ENCODE measurements at regions not wholly inside any gene's neighbourhood (a gene's known extent, or its start where the extent isn't known, plus 50 kb on each side); places are given as distances from the start of the nearest gene placed in this dataset.

DNA sequence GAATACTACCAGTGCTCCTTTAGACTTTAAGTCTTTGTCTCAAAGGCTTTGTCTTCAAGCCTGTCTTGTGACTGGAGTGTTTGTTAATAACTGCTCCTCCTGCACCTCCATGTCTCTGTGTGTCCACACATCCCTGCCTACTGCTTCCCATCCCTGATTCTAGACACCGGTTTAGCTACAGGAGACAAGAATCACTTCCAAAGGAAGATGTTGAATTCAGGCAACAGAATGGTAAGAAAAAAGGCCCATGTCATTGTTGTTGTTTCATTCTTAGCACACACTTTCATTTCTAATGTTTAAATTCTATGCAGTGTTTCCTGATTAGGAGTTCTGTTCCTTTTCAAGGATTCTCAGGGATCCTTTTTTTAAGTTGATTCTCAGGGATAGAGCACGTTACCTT is 293.6 kb upstream of the STXBP5 start:
- ATAC-seq (ENCODE audit: low FRiP score) (no peak), DNase-seq (no peak)
- Histone ChIP-seq H3K4me1 (ENCODE audit: control insufficient read depth in 1 of 2, insufficient read depth in 2 of 2, low read length in 2 of 2) (peaks cover 1 to 2% of the 10 kb centered on the region in 2 donors), H3K27ac (ENCODE audit: low read depth in 1 of 2, low read length in 2 of 2) (peak overlapping the region in 1 of 2 donors; percentile 19), H3K4me3 (ENCODE audit: low read length in 2 of 2) (no peak overlapping the region), H3K36me3 (ENCODE audit: control insufficient read depth in 1 of 2, insufficient read depth in 2 of 2, low read length in 1 of 2) (no peaks in the 10 kb centered on the region), H3K27me3 (ENCODE audit: control insufficient read depth in 1 of 2, insufficient read depth in 2 of 2, low read length in 1 of 2) (no peaks in the 10 kb centered on the region), H3K9me3 (ENCODE audit: control insufficient read depth, low read length) (no peaks in the 10 kb centered on the region)
- 97 to 100% methylated on average over 2 of the region's 2 CpGs for WGBS, 2 donors
- intact Hi-C loops (cut with DNase I), result loop anchor here in 1 of 2 donors (5.0 to 10.0 kb wide), 2 partner anchors 53 to 294 kb away; partner anchors contain the start of gene STXBP5

DNA sequence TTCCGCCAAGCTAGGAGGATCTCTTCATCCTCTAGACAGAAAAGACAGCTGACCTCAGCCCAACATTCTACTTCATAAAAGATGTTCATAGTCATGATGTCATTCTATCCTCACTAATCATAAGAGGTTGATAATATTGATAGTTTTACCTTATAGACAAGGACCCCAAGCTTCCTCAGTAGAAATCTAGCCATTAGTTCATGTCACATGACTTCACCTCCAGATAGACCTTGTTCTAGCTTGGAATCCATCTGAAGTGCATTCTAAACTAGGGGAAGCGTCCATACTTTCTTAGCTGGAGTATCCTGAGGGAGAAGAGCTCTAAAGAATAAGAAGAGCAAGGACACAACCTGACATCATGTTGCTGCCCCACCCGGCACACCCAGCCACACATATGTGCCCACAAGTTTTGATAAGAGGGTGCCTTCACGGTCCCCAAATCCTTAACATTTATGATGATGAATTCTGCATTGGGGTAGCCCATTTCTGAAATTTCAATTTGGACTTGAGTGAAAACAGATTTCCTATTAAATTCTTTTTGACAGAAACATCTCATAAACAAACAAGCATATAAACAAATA is 292.5 kb upstream of the STXBP5 start:
- Histone ChIP-seq H3K27me3 (ENCODE audit: control insufficient read depth in 1 of 2, insufficient read depth in 2 of 2, low read length in 1 of 2) (no peaks in the 10 kb centered on the region), H3K36me3 (ENCODE audit: control insufficient read depth in 1 of 2, insufficient read depth in 2 of 2, low read length in 1 of 2) (no peaks in the 10 kb centered on the region), H3K27ac (ENCODE audit: low read depth in 1 of 2, low read length in 2 of 2) (no peak overlapping the region), H3K4me3 (ENCODE audit: low read length in 2 of 2) (no peak overlapping the region), H3K9me3 (ENCODE audit: control insufficient read depth, low read length) (no peaks in the 10 kb centered on the region), H3K4me1 (ENCODE audit: control insufficient read depth in 1 of 2, insufficient read depth in 2 of 2, low read length in 2 of 2) (peaks cover 0 to 4% of the 10 kb centered on the region in 2 donors)
- intact Hi-C loops (cut with DNase I), result loop anchor here in 1 of 2 donors (5.0 to 10.0 kb wide), 2 partner anchors 54 to 293 kb away; partner anchors contain the start of gene STXBP5
- ATAC-seq (ENCODE audit: low FRiP score), result no peak
- no peak for DNase-seq
- 96% methylated on average over 4 of the region's 4 CpGs for WGBS, 2 donors

DNA sequence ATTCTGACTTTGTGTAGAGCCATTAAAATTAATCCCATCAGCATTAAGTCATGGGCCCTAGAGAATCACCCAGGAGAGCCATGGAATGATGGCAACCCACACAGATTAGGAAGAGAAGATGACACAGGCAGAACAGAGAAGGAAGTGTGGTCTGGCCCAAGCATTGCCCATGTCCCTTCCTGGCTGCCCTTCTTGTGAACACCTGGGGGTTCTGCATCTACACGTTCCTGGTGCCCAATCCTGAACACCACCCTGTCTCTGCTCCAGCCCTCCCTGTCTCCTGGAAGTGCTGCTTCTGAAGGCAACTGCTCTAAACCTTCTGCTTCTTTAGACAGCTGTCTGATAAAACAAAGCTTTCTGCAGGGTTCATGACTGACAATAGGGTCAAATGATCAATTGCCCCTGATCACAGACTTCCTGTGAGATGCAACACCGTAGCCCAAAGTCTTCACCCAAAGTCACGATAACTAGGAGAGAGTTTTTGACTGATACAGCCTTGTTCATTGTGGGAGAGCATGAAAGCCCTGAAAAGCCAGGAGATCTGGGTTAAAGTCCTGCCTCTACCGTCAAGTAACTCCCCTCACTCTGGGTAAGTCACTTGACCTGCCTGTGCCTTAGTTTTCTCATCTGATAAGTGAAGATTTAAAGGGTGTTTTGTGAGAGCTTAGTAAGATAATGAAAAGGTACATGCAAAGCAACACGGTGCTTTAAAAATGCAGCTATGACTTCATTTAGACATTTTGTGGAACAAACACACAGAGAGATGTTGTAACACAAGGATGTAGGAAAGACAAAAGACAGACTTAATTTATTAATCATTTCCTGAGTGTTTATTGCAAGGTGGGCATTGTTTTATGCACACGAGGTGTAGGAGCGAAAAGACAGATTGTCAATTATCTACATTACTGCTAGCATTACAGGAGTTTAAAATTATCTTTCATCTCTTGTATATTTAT is 291.2 kb upstream of the STXBP5 start:
- DNase-seq, result no peak
- no peaks in the 10 kb centered on the region for H3K36me3 ChIP-seq (ENCODE audit: control insufficient read depth in 1 of 2, insufficient read depth in 2 of 2, low read length in 1 of 2)
- WGBS, 2 donors, result 72 to 73% methylated on average over 7 of the region's 7 CpGs
- ATAC-seq (ENCODE audit: low FRiP score), result no peak
- no peak overlapping the region for H3K4me3 ChIP-seq (ENCODE audit: low read length in 2 of 2)
- H3K9me3 ChIP-seq (ENCODE audit: control insufficient read depth, low read length), result no peaks in the 10 kb centered on the region
- peak overlapping the region in 1 of 2 donors; percentile 33 for H3K27ac ChIP-seq (ENCODE audit: low read depth in 1 of 2, low read length in 2 of 2)
- intact Hi-C loops (cut with DNase I), result loop anchor here in 1 of 2 donors (5.0 to 10.0 kb wide), 2 partner anchors 56 to 292 kb away; partner anchors contain the start of gene STXBP5
- peaks cover 0 to 4% of the 10 kb centered on the region in 2 donors for H3K4me1 ChIP-seq (ENCODE audit: control insufficient read depth in 1 of 2, insufficient read depth in 2 of 2, low read length in 2 of 2)
- no peaks in the 10 kb centered on the region for H3K27me3 ChIP-seq (ENCODE audit: control insufficient read depth in 1 of 2, insufficient read depth in 2 of 2, low read length in 1 of 2)

DNA sequence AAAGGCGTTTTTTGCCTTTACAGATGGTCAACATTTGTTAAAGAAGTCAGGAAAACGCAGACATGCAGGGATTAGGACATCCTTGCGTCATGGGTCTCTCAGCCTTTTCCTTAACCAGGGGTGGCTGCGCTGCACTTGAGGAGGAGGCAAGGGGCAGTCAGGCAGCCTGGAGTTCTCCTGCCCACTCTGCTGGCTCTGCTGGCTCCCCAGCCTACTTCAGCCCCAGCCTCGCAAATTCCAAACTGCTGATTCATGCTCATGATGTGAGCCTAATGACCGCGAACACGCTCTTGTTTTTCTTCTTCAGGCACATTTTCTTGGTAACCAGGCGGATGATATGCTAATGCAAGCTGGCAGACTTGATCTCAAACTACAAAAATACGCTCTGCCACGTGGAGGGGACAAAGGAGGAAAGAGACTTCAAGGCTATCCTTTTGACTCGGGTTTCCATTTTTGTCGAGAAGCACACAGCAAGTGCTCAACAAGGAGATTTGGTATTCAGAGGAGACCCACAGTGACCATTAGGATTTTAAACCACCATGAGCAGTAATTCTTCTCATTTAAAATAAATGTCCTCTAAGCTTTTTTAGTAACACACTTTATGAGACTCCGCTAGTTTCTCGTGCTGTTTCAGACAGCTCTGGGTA is 290.3 kb upstream of the STXBP5 start:
- peak; percentile 91 for ATAC-seq (ENCODE audit: low FRiP score)

DNA sequence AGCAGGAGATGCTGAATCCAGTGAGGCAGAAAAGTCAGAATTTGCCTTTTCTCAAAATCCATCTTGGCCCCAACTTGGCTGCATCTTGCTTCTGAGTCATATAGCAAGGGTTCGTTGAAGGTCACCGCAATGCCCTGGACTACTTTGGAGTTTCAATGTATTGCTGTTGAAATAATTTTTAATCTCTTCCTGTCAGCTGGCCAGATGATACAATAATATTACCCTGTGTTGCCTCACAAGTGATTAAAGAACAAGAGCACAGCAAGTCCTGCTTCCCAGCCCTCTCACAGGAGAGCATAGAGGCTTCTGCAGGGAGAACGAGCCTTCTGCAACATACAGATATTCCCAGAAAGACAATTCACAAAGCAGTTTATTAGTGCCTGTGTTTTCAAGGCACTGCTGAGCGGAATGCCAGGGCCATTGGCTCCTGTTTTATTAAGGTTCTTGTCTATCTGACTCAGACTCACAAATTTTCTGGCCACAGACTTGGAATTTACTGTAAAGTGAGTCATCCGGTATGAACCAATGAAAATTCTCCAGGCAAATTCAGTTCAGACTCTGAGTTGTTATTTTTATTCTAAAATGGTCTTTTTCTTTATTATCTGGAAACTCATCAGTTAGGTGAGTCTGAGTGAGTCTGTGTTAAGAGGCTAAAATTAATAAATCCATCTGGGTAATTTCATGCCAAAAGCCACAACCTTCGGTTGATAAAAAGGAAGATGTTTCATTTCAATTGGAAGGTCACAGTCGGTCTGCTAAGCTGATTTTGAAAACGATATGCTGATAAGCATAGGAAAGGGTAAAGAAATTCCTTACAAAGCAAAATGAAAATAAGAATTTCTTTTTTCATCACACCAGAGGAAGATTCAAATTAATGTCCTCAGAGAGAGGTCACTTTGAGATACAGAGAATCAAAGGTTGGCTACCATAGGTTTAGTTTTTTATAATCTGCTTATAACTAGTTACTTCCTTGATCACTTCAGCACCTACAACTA is 289.4 kb upstream of the STXBP5 start:
- peak overlapping the region in 1 of 2 donors; percentile 48 for H3K4me3 ChIP-seq (ENCODE audit: low read length in 2 of 2)
- no peaks in the 10 kb centered on the region for H3K9me3 ChIP-seq (ENCODE audit: control insufficient read depth, low read length)
- H3K36me3 ChIP-seq (ENCODE audit: control insufficient read depth in 1 of 2, insufficient read depth in 2 of 2, low read length in 1 of 2), result no peaks in the 10 kb centered on the region
- H3K27ac ChIP-seq (ENCODE audit: low read depth in 1 of 2, low read length in 2 of 2), result peak overlapping the region; percentile 15 to 95
- H3K27me3 ChIP-seq (ENCODE audit: control insufficient read depth in 1 of 2, insufficient read depth in 2 of 2, low read length in 1 of 2), result no peaks in the 10 kb centered on the region
- WGBS, 2 donors, result 2 to 4% methylated on average over 8 of the region's 8 CpGs
- peaks cover 0 to 4% of the 10 kb centered on the region in 2 donors for H3K4me1 ChIP-seq (ENCODE audit: control insufficient read depth in 1 of 2, insufficient read depth in 2 of 2, low read length in 2 of 2)
- ATAC-seq (ENCODE audit: low FRiP score) (peak; percentile 75), DNase-seq (peak; percentile 71 to 77)
- intact Hi-C loops (cut with DNase I), result loop anchor here (1.0 to 10.0 kb wide), 4 partner anchors 57 to 290 kb away; partner anchors contain the start of gene STXBP5 (in 1 of the 2)

More for the DNA sequence above, 290.3 kb upstream of the STXBP5 start:
- intact Hi-C loops (cut with DNase I), result loop anchor here (1.0 to 10.0 kb wide), 4 partner anchors 57 to 291 kb away; partner anchors contain the start of gene STXBP5 (in 1 of the 2)
- H3K9me3 ChIP-seq (ENCODE audit: control insufficient read depth, low read length), result no peaks in the 10 kb centered on the region
- 2 to 3% methylated on average over 15 of the region's 15 CpGs for WGBS, 2 donors
- H3K36me3 ChIP-seq (ENCODE audit: control insufficient read depth in 1 of 2, insufficient read depth in 2 of 2, low read length in 1 of 2), result no peaks in the 10 kb centered on the region
- peak; percentile 85 to 86 for DNase-seq
- H3K4me3 ChIP-seq (ENCODE audit: low read length in 2 of 2), result peak overlapping the region in 1 of 2 donors; percentile 24
- H3K27ac ChIP-seq (ENCODE audit: low read depth in 1 of 2, low read length in 2 of 2), result peak overlapping the region; percentile 9 to 95
- H3K4me1 ChIP-seq (ENCODE audit: control insufficient read depth in 1 of 2, insufficient read depth in 2 of 2, low read length in 2 of 2), result peaks cover 0 to 4% of the 10 kb centered on the region in 2 donors
- H3K27me3 ChIP-seq (ENCODE audit: control insufficient read depth in 1 of 2, insufficient read depth in 2 of 2, low read length in 1 of 2), result no peaks in the 10 kb centered on the region

DNA sequence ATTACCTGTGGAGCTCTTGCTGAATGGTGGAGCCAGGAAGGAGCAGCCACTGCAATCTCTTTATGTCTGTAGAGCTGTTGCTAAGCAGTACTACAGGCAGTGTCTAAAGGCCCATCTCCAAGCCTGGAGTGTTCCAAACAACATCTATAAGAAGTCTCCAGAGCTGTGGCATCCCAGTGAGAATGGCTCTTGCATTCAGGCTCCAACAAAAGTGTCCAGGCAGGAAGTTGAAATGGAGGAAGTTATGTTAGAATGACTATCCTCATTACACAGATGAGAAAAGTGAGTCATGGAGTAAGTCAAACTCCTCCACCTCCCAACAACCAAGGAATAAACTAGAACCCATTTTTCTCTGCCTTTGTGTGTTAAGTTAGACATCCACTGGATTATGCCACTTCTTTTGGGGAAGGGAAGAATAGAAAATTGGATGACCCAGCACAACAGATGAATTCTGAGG is 288.5 kb upstream of the STXBP5 start:
- Histone ChIP-seq H3K36me3 (ENCODE audit: control insufficient read depth in 1 of 2, insufficient read depth in 2 of 2, low read length in 1 of 2) (no peaks in the 10 kb centered on the region), H3K27ac (ENCODE audit: low read depth in 1 of 2, low read length in 2 of 2) (peak overlapping the region in 1 of 2 donors; percentile 59), H3K4me3 (ENCODE audit: low read length in 2 of 2) (no peak overlapping the region), H3K27me3 (ENCODE audit: control insufficient read depth in 1 of 2, insufficient read depth in 2 of 2, low read length in 1 of 2) (no peaks in the 10 kb centered on the region), H3K9me3 (ENCODE audit: control insufficient read depth, low read length) (no peaks in the 10 kb centered on the region), H3K4me1 (ENCODE audit: control insufficient read depth in 1 of 2, insufficient read depth in 2 of 2, low read length in 2 of 2) (peaks cover 0 to 4% of the 10 kb centered on the region in 2 donors)
- ATAC-seq (ENCODE audit: low FRiP score) (no peak), DNase-seq (no peak)
- intact Hi-C loops (cut with DNase I), result loop anchor here (2.0 to 10.0 kb wide), 2 partner anchors 59 to 289 kb away; partner anchors contain the start of gene STXBP5 (in 1 of the 2)

DNA sequence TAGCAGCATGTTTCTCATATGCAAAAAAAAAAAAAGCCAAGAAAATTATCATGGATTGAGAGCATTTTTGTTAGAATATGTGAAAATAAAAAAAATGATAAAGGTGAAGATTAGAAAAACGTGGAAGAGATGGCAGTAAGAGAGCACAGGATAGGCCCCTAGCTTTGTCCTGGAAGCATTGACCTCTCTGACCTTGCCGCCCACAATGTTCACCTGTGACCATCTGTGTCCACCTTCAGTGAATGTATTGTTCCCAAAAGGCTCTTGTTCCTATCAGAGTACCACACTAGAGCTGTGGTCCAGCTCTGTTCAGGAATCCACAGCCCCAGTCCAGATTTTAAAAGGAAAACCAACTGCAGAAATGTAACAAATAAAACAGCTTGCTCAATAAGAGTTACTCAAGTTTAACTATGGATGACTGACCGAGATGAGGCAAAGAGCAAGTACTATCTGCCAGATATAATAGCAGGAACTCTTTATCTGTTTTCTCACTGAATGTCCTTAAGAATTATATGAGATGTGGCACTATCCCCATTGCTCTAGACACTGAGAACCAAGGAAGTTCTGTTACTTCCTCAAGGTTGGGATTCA is 287.7 kb upstream of the STXBP5 start:
- DNase-seq (no peak), ATAC-seq (ENCODE audit: low FRiP score) (no peak)
- H3K4me3 ChIP-seq (ENCODE audit: low read length in 2 of 2), result no peak overlapping the region
- intact Hi-C loops (cut with DNase I), result loop anchor here in 1 of 2 donors (10.0 kb wide), 1 partner anchor 288 kb away; the partner anchor contains the start of gene STXBP5
- H3K4me1 ChIP-seq (ENCODE audit: control insufficient read depth in 1 of 2, insufficient read depth in 2 of 2, low read length in 2 of 2), result peaks cover 0 to 4% of the 10 kb centered on the region in 2 donors
- no peaks in the 10 kb centered on the region for H3K9me3 ChIP-seq (ENCODE audit: control insufficient read depth, low read length)
- no peaks in the 10 kb centered on the region for H3K27me3 ChIP-seq (ENCODE audit: control insufficient read depth in 1 of 2, insufficient read depth in 2 of 2, low read length in 1 of 2)
- no peak overlapping the region for H3K27ac ChIP-seq (ENCODE audit: low read depth in 1 of 2, low read length in 2 of 2)
- H3K36me3 ChIP-seq (ENCODE audit: control insufficient read depth in 1 of 2, insufficient read depth in 2 of 2, low read length in 1 of 2), result no peaks in the 10 kb centered on the region
- 90 to 94% methylated on average over 3 of the region's 3 CpGs for WGBS, 2 donors
